ENCODE measurements at regions not wholly inside any gene's neighbourhood (a gene's known extent, or its start where the extent isn't known, plus 50 kb on each side); places are given as distances from the start of the nearest gene placed in this dataset.

GRCh38 chr11:46198245-46199240 lies 77.3 kb upstream of the PHF21A start:
- Histone ChIP-seq H3K4me1 (ENCODE audit: low read length) (no peaks in the 10 kb centered on the region), H4K20me1 (ENCODE audit: insufficient read depth, low read length) (no peaks in the 10 kb centered on the region), H3K27me3 (ENCODE audit: low read depth, low read length) (peaks cover 48% of the 10 kb centered on the region), H3K79me2 (ENCODE audit: low read length) (no peaks in the 10 kb centered on the region), H2AFZ (ENCODE audit: low read depth, low read length) (no peak overlapping the region), H3K4me3 (ENCODE audit: low read length) (no peak overlapping the region), H3K9me3 (ENCODE audit: insufficient read depth, low read length) (no peaks in the 10 kb centered on the region), H3K4me2 (ENCODE audit: low read length) (no peak overlapping the region), H3K27ac (ENCODE audit: low read length) (no peak overlapping the region), H3K36me3 (replicated peaks; ENCODE audit: low read depth, low read length) (no peaks in the 10 kb centered on the region), H3K9ac (ENCODE audit: low read length) (no peak overlapping the region)
- TF ChIP-seq CTCF (IDR thresholded peaks at IDR 0.05; ENCODE audit: low read depth, low read length) = no peak

- Histone ChIP-seq H3K9ac (ENCODE audit: low read length) (no peak overlapping the region), H2AFZ (ENCODE audit: low read depth, low read length) (no peak overlapping the region), H3K79me2 (ENCODE audit: low read length) (no peaks in the 10 kb centered on the region), H3K9me3 (ENCODE audit: insufficient read depth, low read length) (no peaks in the 10 kb centered on the region), H4K20me1 (ENCODE audit: insufficient read depth, low read length) (no peaks in the 10 kb centered on the region), H3K4me2 (ENCODE audit: low read length) (no peak overlapping the region), H3K4me3 (ENCODE audit: low read length) (no peak overlapping the region), H3K4me1 (ENCODE audit: low read length) (no peaks in the 10 kb centered on the region), H3K27ac (ENCODE audit: low read length) (no peak overlapping the region), H3K27me3 (ENCODE audit: low read depth, low read length) (peaks cover 43% of the 10 kb centered on the region), H3K36me3 (replicated peaks; ENCODE audit: low read depth, low read length) (no peaks in the 10 kb centered on the region)
- TF ChIP-seq EZH2phosphoT487 (IDR thresholded peaks at IDR 0.05; ENCODE audit: low read depth) (no peak), CTCF (IDR thresholded peaks at IDR 0.05; ENCODE audit: low read depth, low read length) (no peak)
These were observed 76.2 kb upstream of the PHF21A start for GRCh38 chr11:46197421-46197820.

GRCh38 chr11:46188017-46188416 lies 66.8 kb upstream of the PHF21A start:
- Histone ChIP-seq H3K9me3 (ENCODE audit: insufficient read depth, low read length) (peaks cover 5% of the 10 kb centered on the region; the same call in 1 of the 2 replicates), H3K36me3 (replicated peaks; ENCODE audit: low read depth, low read length) (no peaks in the 10 kb centered on the region), H4K20me1 (ENCODE audit: insufficient read depth, low read length) (no peaks in the 10 kb centered on the region), H3K27ac (ENCODE audit: low read length) (no peak overlapping the region), H2AFZ (ENCODE audit: low read depth, low read length) (no peak overlapping the region), H3K9ac (ENCODE audit: low read length) (no peak overlapping the region), H3K79me2 (ENCODE audit: low read length) (no peaks in the 10 kb centered on the region), H3K4me1 (ENCODE audit: low read length) (no peaks in the 10 kb centered on the region), H3K4me3 (ENCODE audit: low read length) (no peak overlapping the region), H3K4me2 (ENCODE audit: low read length) (no peak overlapping the region), H3K27me3 (ENCODE audit: low read depth, low read length) (peaks cover 19% of the 10 kb centered on the region)
- no peak for TF ChIP-seq EZH2phosphoT487 (IDR thresholded peaks at IDR 0.05; ENCODE audit: low read depth)
- no peak for TF ChIP-seq CTCF (IDR thresholded peaks at IDR 0.05; ENCODE audit: low read depth, low read length)

- Histone ChIP-seq H3K4me2 (ENCODE audit: low read length) (no peak overlapping the region), H3K36me3 (replicated peaks; ENCODE audit: low read depth, low read length) (no peaks in the 10 kb centered on the region), H3K4me3 (ENCODE audit: low read length) (no peak overlapping the region), H4K20me1 (ENCODE audit: insufficient read depth, low read length) (no peaks in the 10 kb centered on the region), H3K9me3 (ENCODE audit: insufficient read depth, low read length) (no peaks in the 10 kb centered on the region), H3K4me1 (ENCODE audit: low read length) (no peaks in the 10 kb centered on the region), H3K27me3 (ENCODE audit: low read depth, low read length) (peaks cover 42% of the 10 kb centered on the region), H3K79me2 (ENCODE audit: low read length) (no peaks in the 10 kb centered on the region), H2AFZ (ENCODE audit: low read depth, low read length) (no peak overlapping the region), H3K27ac (ENCODE audit: low read length) (no peak overlapping the region), H3K9ac (ENCODE audit: low read length) (no peak overlapping the region)
- no peak for TF ChIP-seq EZH2phosphoT487 (IDR thresholded peaks at IDR 0.05; ENCODE audit: low read depth)
- TF ChIP-seq CTCF (IDR thresholded peaks at IDR 0.05; ENCODE audit: low read depth, low read length) = no peak
These were observed 62.6 kb upstream of the PHF21A start for GRCh38 chr11:46183819-46184218.
